A673 (cell line): ENCODE measurements at regions not wholly inside any gene's neighbourhood (a gene's known extent, or its start where the extent isn't known, plus 50 kb on each side); places are given as distances from the start of the nearest gene placed in this dataset.

ENCODE experiments used
- BruUV-seq: library from RNA; stranded (reverse); fragments of 400-500 nt; replicated peaks from 2 replicates; lab custom pipeline; 2021; lab: Mats Ljungman, UMichigan
- CTCF ChIA-PET: fragments of 300-600 bp; sonication (Branson Sonifier 250); formaldehyde crosslinking; loops from one replicate; lab custom pipeline; 2022; ENCODE audit warnings: antibody characterized with exemption; lab: Charles Lee
- POLR2A ChIA-PET: fragments of 300-600 bp; sonication (Branson Sonifier 250); formaldehyde crosslinking; loops from one replicate; lab custom pipeline; 2022; ENCODE audit warnings: antibody characterized with exemption; ENCODE audit not compliant: low non-redundant PET; lab: Charles Lee
- DNase-seq: peaks from one replicate; pipeline ENCODE4 v3.0.0-alpha.2; 2015; ENCODE audit warnings: low spot score
- H3K27ac ChIP-seq: fragments of 200-600 bp; sonication (generic); 2 replicates; pipeline ENCODE4 v1.5.1; 2016; ENCODE audit warnings: mixed run types, low read depth, mild to moderate bottlenecking, mixed read lengths, antibody characterized with exemption, low read length; ENCODE audit not compliant: poor library complexity, severe bottlenecking
- H3K27me3 ChIP-seq: fragments of 200-600 bp; sonication (generic); replicated peaks from 2 replicates; pipeline ENCODE4 v1.6.1; 2017; ENCODE audit warnings: mixed run types, low read depth, mild to moderate bottlenecking, mixed read lengths, antibody characterized with exemption, low read length; ENCODE audit not compliant: insufficient read depth, poor library complexity
- H3K36me3 ChIP-seq: fragments of 200-600 bp; sonication (generic); 2 replicates; pipeline ENCODE4 v1.6.1; 2016; ENCODE audit warnings: mixed run types, mild to moderate bottlenecking, mixed read lengths, antibody characterized with exemption, low read length; ENCODE audit not compliant: insufficient read depth, poor library complexity, severe bottlenecking
- H3K4me1 ChIP-seq: fragments of 200-600 bp; sonication (generic); 2 replicates; pipeline ENCODE4 v1.6.1; 2017; ENCODE audit warnings: mixed run types, mild to moderate bottlenecking, mixed read lengths, antibody characterized with exemption, low read length; ENCODE audit not compliant: insufficient read depth, poor library complexity, severe bottlenecking
- H3K4me3 ChIP-seq: fragments of 200-600 bp; sonication (generic); 2 replicates; pipeline ENCODE4 v1.5.1; 2016; ENCODE audit warnings: low read depth, mixed run types, mild to moderate bottlenecking, mixed read lengths, low read length; ENCODE audit not compliant: poor library complexity, severe bottlenecking
- H3K9me3 ChIP-seq: fragments of 200-600 bp; sonication (generic); 2 replicates; pipeline ENCODE4 v1.6.1; 2016; ENCODE audit warnings: mixed run types, low read depth, mild to moderate bottlenecking, mixed read lengths, antibody characterized with exemption, low read length; ENCODE audit not compliant: poor library complexity, severe bottlenecking
- EZH2 ChIP-seq: fragments of 200-600 bp; sonication (generic); IDR thresholded peaks from 2 replicates; pipeline ENCODE4 v1.6.1; 2017; ENCODE audit warnings: borderline replicate concordance, low read depth, mild to moderate bottlenecking, mixed read lengths, antibody characterized with exemption, low read length; ENCODE audit not compliant: poor library complexity, severe bottlenecking
- intact Hi-C: fragments of 100-400 bp; cut with micrococcal nuclease; formaldehyde crosslinking; loops from one replicate; pipeline ENCODE4 v1.10.0; 2022; ENCODE audit not compliant: unreplicated experiment
- TF ChIP-seq, protein P1 (sequence below): fragments of 300-800, 200-600 bp; sonication (generic); conservative IDR thresholded peaks from 2 replicates; pipeline ENCODE4 v1.5.1; 2017; ENCODE audit warnings: low read depth, mild to moderate bottlenecking, antibody characterized with exemption, low read length, moderate library complexity, mixed read lengths

DNA sequence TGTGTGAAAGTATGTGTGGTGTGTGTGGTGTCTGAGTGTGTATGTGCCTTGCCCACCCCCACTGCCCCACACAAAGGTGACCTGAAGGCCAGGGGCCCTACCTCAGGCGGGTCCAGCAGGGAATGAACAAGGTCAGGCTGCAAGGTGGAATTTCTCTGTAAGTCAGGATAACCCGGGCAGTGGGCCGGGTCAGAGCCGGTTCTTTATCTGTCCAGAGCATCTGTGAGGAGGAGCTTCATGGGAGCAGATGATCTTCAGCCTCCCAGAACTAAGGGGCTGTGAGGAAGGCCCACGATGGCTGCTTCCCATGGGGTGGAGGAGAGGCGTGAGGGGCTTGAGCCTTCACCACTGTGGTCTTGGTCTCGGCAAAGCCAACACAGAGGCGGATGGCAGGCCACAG, 150.3 kb downstream of the TFCP2L1 start:
- H3K36me3 ChIP-seq: no peaks in the 10 kb centered on the region
- DNase-seq: no peak
- intact Hi-C loops: no loop called here
- peaks cover 9% of the 10 kb centered on the region for H3K27me3 ChIP-seq
- no peaks in the 10 kb centered on the region for H3K4me1 ChIP-seq
- BruUV-seq: no TSS peak
- ChIA-PET POLR2A (no interaction called here), CTCF (no interaction called here)
- H3K4me3 ChIP-seq: no peak overlapping the region
- no peak for TF ChIP-seq EZH2
- TF ChIP-seq, protein P1, sequence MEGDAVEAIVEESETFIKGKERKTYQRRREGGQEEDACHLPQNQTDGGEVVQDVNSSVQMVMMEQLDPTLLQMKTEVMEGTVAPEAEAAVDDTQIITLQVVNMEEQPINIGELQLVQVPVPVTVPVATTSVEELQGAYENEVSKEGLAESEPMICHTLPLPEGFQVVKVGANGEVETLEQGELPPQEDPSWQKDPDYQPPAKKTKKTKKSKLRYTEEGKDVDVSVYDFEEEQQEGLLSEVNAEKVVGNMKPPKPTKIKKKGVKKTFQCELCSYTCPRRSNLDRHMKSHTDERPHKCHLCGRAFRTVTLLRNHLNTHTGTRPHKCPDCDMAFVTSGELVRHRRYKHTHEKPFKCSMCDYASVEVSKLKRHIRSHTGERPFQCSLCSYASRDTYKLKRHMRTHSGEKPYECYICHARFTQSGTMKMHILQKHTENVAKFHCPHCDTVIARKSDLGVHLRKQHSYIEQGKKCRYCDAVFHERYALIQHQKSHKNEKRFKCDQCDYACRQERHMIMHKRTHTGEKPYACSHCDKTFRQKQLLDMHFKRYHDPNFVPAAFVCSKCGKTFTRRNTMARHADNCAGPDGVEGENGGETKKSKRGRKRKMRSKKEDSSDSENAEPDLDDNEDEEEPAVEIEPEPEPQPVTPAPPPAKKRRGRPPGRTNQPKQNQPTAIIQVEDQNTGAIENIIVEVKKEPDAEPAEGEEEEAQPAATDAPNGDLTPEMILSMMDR: no peak
- H3K9me3 ChIP-seq: no peaks in the 10 kb centered on the region
- H3K27ac ChIP-seq: no peak overlapping the region

DNA sequence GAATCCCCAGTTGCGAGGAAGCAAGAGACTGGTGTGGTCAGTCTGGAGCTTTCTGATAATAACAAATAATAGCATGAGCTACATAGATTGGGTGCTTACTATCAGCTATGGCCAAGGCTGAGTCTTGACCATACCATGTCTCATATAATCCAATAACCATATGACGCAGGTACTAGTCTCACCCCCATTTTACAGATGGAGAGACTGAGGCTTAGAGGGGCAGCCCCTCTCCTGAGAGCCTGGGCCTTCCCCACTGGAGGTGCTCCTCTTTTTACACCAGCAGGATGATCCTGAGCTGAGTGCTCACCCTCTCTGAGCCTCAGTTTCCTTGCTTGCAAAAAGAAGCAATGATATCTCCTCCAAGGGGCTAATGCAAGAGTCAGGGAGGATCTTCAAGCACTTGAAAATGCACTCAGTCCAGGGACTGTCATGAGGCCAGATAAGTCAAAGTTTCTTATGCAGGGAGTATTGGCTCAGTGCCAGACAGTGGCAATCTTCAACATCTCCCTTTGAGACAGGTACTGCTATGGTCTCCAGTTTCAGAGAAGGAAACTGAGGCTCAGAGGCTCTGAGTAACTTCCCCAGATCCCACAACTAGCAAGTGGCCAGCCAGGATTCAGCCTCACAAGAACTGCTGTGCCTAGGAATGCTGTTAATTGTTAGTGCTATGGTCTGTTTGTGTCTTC, 149.7 kb downstream of the TFCP2L1 start:
- Histone ChIP-seq H3K27ac (no peak overlapping the region), H3K36me3 (no peaks in the 10 kb centered on the region), H3K4me3 (no peak overlapping the region), H3K27me3 (peaks cover 9% of the 10 kb centered on the region), H3K9me3 (no peaks in the 10 kb centered on the region), H3K4me1 (no peaks in the 10 kb centered on the region)
- intact Hi-C loops: no loop called here
- no peak for DNase-seq
- POLR2A ChIA-PET: no interaction called here
- BruUV-seq: no TSS peak
- TF ChIP-seq EZH2: no peak
- TF ChIP-seq, protein P1: no peak
- CTCF ChIA-PET: no interaction called here

DNA sequence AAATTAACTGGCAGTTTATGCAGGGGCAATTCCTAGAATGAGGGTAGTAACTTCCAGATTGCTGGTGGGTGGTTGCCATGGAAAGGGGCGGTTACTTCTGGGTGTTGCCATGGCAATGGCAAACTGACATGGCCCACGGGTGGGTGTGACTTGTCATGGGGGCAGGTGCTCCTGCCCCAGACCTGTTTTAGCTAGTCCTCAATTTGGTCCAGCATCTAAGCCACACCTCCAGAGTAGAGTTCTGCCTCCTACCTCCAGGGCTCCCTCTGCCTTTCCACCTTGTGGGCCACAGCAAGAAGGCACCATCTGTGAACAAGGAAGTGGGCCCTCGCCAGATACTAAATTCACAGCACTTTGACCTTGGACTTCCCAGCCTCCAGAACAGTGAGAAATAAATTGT, 148.7 kb downstream of the TFCP2L1 start:
- POLR2A ChIA-PET: no interaction called here
- Histone ChIP-seq H3K9me3 (no peaks in the 10 kb centered on the region), H3K4me1 (no peaks in the 10 kb centered on the region), H3K27ac (no peak overlapping the region), H3K4me3 (no peak overlapping the region), H3K27me3 (peaks cover 9% of the 10 kb centered on the region), H3K36me3 (no peaks in the 10 kb centered on the region)
- intact Hi-C loops: no loop called here
- CTCF ChIA-PET: no interaction called here
- no peak for DNase-seq
- BruUV-seq: no TSS peak
- TF ChIP-seq, protein P1: no peak
- TF ChIP-seq EZH2: no peak
